Esophagus squamous epithelium (tissue), 4 donors: ENCODE measurements at regions not wholly inside any gene's neighbourhood (a gene's known extent, or its start where the extent isn't known, plus 50 kb on each side); places are given as distances from the start of the nearest gene placed in this dataset.

Experiments
- POLR2A ChIP-seq, 4 donors: fragments of 450-650 bp; IDR thresholded peaks; one replicate each; pipeline ENCODE4 v1.6.1; 2017; ENCODE audit warnings: antibody characterized with exemption in 4 of 4, mild to moderate bottlenecking in 4 of 4, moderate library complexity in 3 of 4
- TF ChIP-seq, protein P1 (sequence below), 6 experiments: fragments of 450-650 bp in 4 of 6; fragments of 200-600 bp in 2 of 6; sonication (generic) in 2 of 6; IDR thresholded peaks; one replicate each; pipeline ENCODE4 v1.5.1; 2016 to 2019; ENCODE audit warnings: antibody characterized with exemption in 6 of 6, mild to moderate bottlenecking in 4 of 6, moderate library complexity in 4 of 6

DNA sequence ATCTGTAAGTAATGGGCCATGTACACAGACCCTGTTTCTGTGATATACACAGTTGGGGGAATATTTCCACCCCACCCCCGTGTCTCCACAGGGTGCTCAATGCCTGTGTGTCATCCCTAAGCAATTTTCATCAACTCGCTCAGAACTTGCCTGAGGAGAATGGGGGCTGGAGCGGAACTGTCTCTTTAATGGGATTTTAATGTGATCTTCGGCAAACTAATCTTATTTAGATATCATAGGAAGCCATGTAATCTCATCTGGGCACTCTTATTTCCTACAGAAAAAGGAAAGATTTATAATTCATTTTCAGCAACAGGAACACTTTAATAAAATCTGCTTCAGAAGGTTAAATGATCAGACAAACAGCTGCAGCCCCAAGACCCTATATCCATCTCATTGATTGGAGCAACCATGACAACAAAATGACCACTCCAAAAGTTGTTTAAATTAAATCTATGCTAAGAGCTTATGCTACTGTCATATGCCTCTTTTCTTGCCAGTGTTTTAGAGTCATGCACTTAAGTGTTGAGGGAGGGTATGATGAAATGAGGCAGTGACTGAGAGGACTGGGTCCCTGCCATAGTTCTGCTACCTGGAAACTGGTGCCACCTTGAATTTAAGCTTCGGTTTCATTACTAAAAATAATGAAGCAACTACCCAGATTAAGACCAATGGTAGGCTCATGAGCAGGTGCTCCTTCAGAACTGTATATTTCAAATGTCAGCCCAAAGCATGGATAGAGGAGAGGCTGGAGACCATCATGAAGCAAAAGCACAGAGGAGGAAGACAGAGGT lies 183.1 kb upstream of the DDX18 start:
- TF ChIP-seq, protein P1, sequence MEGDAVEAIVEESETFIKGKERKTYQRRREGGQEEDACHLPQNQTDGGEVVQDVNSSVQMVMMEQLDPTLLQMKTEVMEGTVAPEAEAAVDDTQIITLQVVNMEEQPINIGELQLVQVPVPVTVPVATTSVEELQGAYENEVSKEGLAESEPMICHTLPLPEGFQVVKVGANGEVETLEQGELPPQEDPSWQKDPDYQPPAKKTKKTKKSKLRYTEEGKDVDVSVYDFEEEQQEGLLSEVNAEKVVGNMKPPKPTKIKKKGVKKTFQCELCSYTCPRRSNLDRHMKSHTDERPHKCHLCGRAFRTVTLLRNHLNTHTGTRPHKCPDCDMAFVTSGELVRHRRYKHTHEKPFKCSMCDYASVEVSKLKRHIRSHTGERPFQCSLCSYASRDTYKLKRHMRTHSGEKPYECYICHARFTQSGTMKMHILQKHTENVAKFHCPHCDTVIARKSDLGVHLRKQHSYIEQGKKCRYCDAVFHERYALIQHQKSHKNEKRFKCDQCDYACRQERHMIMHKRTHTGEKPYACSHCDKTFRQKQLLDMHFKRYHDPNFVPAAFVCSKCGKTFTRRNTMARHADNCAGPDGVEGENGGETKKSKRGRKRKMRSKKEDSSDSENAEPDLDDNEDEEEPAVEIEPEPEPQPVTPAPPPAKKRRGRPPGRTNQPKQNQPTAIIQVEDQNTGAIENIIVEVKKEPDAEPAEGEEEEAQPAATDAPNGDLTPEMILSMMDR (IDR thresholded peaks at IDR 0.05), result no peak
- no peak for TF ChIP-seq POLR2A (IDR thresholded peaks at IDR 0.05)
